WTC11 (cell line): ENCODE measurements at regions not wholly inside any gene's neighbourhood (a gene's known extent, or its start where the extent isn't known, plus 50 kb on each side); places are given as distances from the start of the nearest gene placed in this dataset.

ENCODE experiments used
- ATAC-seq: fragments of 200-7000 bp; cut with Tn5 transposase; 2 replicates; pipeline ENCODE4 v1.10.0; 2021; ENCODE audit warnings: mild to moderate bottlenecking, moderate library complexity
- CTCF ChIA-PET: fragments of 300-600 bp; sonication (Branson Sonifier 250); formaldehyde crosslinking; loops from one replicate; lab custom pipeline; 2021; ENCODE audit warnings: antibody characterized with exemption; lab: Charles Lee
- POLR2A ChIA-PET: fragments of 350-600 bp; sonication (Branson Sonifier 250); formaldehyde crosslinking; loops from one replicate; lab custom pipeline; 2021; ENCODE audit warnings: antibody characterized with exemption; lab: Charles Lee
- DNase-seq: peaks from one replicate; pipeline ENCODE4 v3.0.0; 2021; ENCODE audit warnings: low spot score
- H3K27ac Mint-ChIP-seq: 2 replicates; pipeline ENCODE4 v1.8.0; 2021; ENCODE audit warnings: mixed read lengths
- H3K27me3 Mint-ChIP-seq: 2 replicates; pipeline ENCODE4 v1.8.0; 2021; ENCODE audit warnings: low read depth, mild to moderate bottlenecking, moderate library complexity, mixed read lengths
- H3K36me3 Mint-ChIP-seq: 2 replicates; pipeline ENCODE4 v1.8.0; 2021; ENCODE audit warnings: mixed read lengths
- H3K4me1 Mint-ChIP-seq: 2 replicates; pipeline ENCODE4 v1.8.0; 2022; ENCODE audit warnings: mixed read lengths
- H3K4me3 Mint-ChIP-seq: 2 replicates; pipeline ENCODE4 v1.8.0; 2021; ENCODE audit warnings: mild to moderate bottlenecking, moderate library complexity, mixed read lengths
- H3K9me3 Mint-ChIP-seq: 2 replicates; pipeline ENCODE4 v1.8.0; 2021; ENCODE audit warnings: mixed read lengths
- ARID4B ChIP-seq: sonication (generic); formaldehyde crosslinking; IDR thresholded peaks from 2 replicates; pipeline ENCODE4 v1.8.0; 2023; ENCODE audit warnings: missing genetic modification reagents, mild to moderate bottlenecking, borderline replicate concordance
- ATF2 ChIP-seq: sonication (generic); formaldehyde crosslinking; IDR thresholded peaks from 2 replicates; pipeline ENCODE4 v1.8.1; 2022; ENCODE audit warnings: low read depth, missing genetic modification reagents, borderline replicate concordance
- ATF6 ChIP-seq: sonication (generic); formaldehyde crosslinking; IDR thresholded peaks from 2 replicates; pipeline ENCODE4 v1.8.1; 2023; ENCODE audit warnings: mild to moderate bottlenecking, missing genetic modification reagents
- ELF4 ChIP-seq: sonication (generic); formaldehyde crosslinking; IDR thresholded peaks from 2 replicates; pipeline ENCODE4 v1.8.1; 2022; ENCODE audit warnings: low read depth, mild to moderate bottlenecking, moderate library complexity, missing genetic modification reagents
- FOXJ3 ChIP-seq: sonication (generic); formaldehyde crosslinking; IDR thresholded peaks from 2 replicates; pipeline ENCODE4 v1.9.0; 2021; ENCODE audit warnings: missing genetic modification reagents, mild to moderate bottlenecking, borderline replicate concordance
- FOXP4 ChIP-seq: sonication (generic); formaldehyde crosslinking; IDR thresholded peaks from 2 replicates; pipeline ENCODE4 v1.8.0; 2022; ENCODE audit warnings: mild to moderate bottlenecking, missing genetic modification reagents
- NR1H2 ChIP-seq: sonication (generic); formaldehyde crosslinking; IDR thresholded peaks from 2 replicates; pipeline ENCODE4 v1.9.0; 2021; ENCODE audit warnings: mild to moderate bottlenecking, moderate library complexity, missing genetic modification reagents
- NR2C2 ChIP-seq: sonication (generic); formaldehyde crosslinking; IDR thresholded peaks from 2 replicates; pipeline ENCODE4 v1.8.0; 2022; ENCODE audit warnings: mild to moderate bottlenecking, missing genetic modification reagents
- PRRX2 ChIP-seq: fragments of 250-450 bp; sonication (Bioruptor Pico); IDR thresholded peaks from 2 replicates; pipeline ENCODE4 v1.8.0; 2021; ENCODE audit warnings: mild to moderate bottlenecking
- RORB ChIP-seq: fragments of 250-450 bp; sonication (Bioruptor Pico); IDR thresholded peaks from 2 replicates; pipeline ENCODE4 v1.9.0; 2021; ENCODE audit warnings: mild to moderate bottlenecking
- TCF7 ChIP-seq: sonication (generic); formaldehyde crosslinking; IDR thresholded peaks from 2 replicates; pipeline ENCODE4 v1.8.0; 2022; ENCODE audit warnings: mild to moderate bottlenecking, low read depth, missing genetic modification reagents, moderate library complexity
- USF1 ChIP-seq: sonication (generic); formaldehyde crosslinking; IDR thresholded peaks from 2 replicates; pipeline ENCODE4 v1.8.0; 2022; ENCODE audit warnings: mild to moderate bottlenecking, missing genetic modification reagents
- USF2 ChIP-seq: sonication (generic); formaldehyde crosslinking; IDR thresholded peaks from 2 replicates; pipeline ENCODE4 v1.8.1; 2023; ENCODE audit warnings: mild to moderate bottlenecking, missing genetic modification reagents, moderate library complexity
- ZBTB21 ChIP-seq: sonication (generic); formaldehyde crosslinking; IDR thresholded peaks from 2 replicates; pipeline ENCODE4 v1.8.1; 2023; ENCODE audit warnings: mild to moderate bottlenecking, missing genetic modification reagents, borderline replicate concordance
- ZNF138 ChIP-seq: sonication (generic); formaldehyde crosslinking; conservative IDR thresholded peaks from 2 replicates; pipeline ENCODE4 v1.8.1; 2022; ENCODE audit warnings: mild to moderate bottlenecking, moderate library complexity, missing genetic modification reagents
- ZNF219 ChIP-seq: sonication (generic); formaldehyde crosslinking; IDR thresholded peaks from 2 replicates; pipeline ENCODE4 v1.8.0; 2023; ENCODE audit warnings: missing genetic modification reagents, mild to moderate bottlenecking, borderline replicate concordance
- ZNF671 ChIP-seq: fragments of 250-450 bp; sonication (Bioruptor Pico); IDR thresholded peaks from 2 replicates; pipeline ENCODE4 v1.8.0; 2021; ENCODE audit warnings: mild to moderate bottlenecking

GRCh38 chr10:10198363-10198762 is 819.3 kb upstream of the CELF2 start:
- no peak for ATAC-seq
- Mint-ChIP-seq H3K27ac (no peak overlapping the region), H3K36me3 (peaks cover 7% of the 10 kb centered on the region), H3K9me3 (peaks cover 14% of the 10 kb centered on the region), H3K27me3 (no peaks in the 10 kb centered on the region), H3K4me3 (no peak overlapping the region), H3K4me1 (no peaks in the 10 kb centered on the region)
- no peak for DNase-seq
- POLR2A ChIA-PET, result no interaction called here
- CTCF ChIA-PET, result no interaction called here
- no peak for TF ChIP-seq ATF6 (CRISPR knock-in tag)

GRCh38 chr10:10204415-10204814 is 813.3 kb upstream of the CELF2 start:
- POLR2A ChIA-PET, result no interaction called here

More at GRCh38 chr10:10204415-10204814, 813.3 kb upstream of the CELF2 start:
- Mint-ChIP-seq H3K4me1 (no peaks in the 10 kb centered on the region), H3K4me3 (no peak overlapping the region), H3K27ac (no peak overlapping the region), H3K9me3 (peaks cover 33% of the 10 kb centered on the region), H3K36me3 (peaks cover 21% of the 10 kb centered on the region), H3K27me3 (no peaks in the 10 kb centered on the region)
- ATAC-seq (no peak), DNase-seq (no peak)
- TF ChIP-seq PRRX2 (CRISPR knock-in tag) (no peak), NR2C2 (CRISPR knock-in tag) (no peak), ZNF138 (CRISPR knock-in tag) (no peak), TCF7 (CRISPR knock-in tag) (no peak), NR1H2 (CRISPR knock-in tag) (no peak), USF2 (CRISPR knock-in tag) (no peak), FOXP4 (CRISPR knock-in tag) (no peak), FOXJ3 (no peak), ARID4B (no peak), RORB (no peak), ZNF219 (CRISPR knock-in tag) (no peak), USF1 (CRISPR knock-in tag) (no peak), ZBTB21 (no peak), ATF2 (CRISPR knock-in tag) (no peak), ZNF671 (no peak), ELF4 (CRISPR knock-in tag) (no peak)
- CTCF ChIA-PET, result no interaction called here
